ENCODE measurements at regions not wholly inside any gene's neighbourhood (a gene's known extent, or its start where the extent isn't known, plus 50 kb on each side); places are given as distances from the start of the nearest gene placed in this dataset.

GRCh38 chr3:72093270-72093991, 308.5 kb upstream of the PROK2 start:
- peak overlapping the region; percentile 4 for H3K27ac Mint-ChIP-seq (ENCODE audit: unreplicated experiment)
- H3K4me1 Mint-ChIP-seq (ENCODE audit: low read depth, unreplicated experiment): peaks cover 4% of the 10 kb centered on the region
- peaks cover 6% of the 10 kb centered on the region for H3K27me3 Mint-ChIP-seq (ENCODE audit: unreplicated experiment)
- TF ChIP-seq CTCF (IDR thresholded peaks at IDR 0.05; ENCODE audit: partially characterized antibody, unreplicated experiment): no peak
- no peak overlapping the region for H3K4me3 Mint-ChIP-seq (ENCODE audit: unreplicated experiment)
- DNase-seq: no peak
- peaks cover 1% of the 10 kb centered on the region for H3K9me3 Mint-ChIP-seq (ENCODE audit: unreplicated experiment)
- no peaks in the 10 kb centered on the region for H3K36me3 Mint-ChIP-seq (ENCODE audit: unreplicated experiment)

GRCh38 chr3:72092778-72093177, 307.8 kb upstream of the PROK2 start:
- no peaks in the 10 kb centered on the region for H3K36me3 Mint-ChIP-seq (ENCODE audit: unreplicated experiment)
- peaks cover 6% of the 10 kb centered on the region for H3K27me3 Mint-ChIP-seq (ENCODE audit: unreplicated experiment)
- no peak for DNase-seq
- peaks cover 1% of the 10 kb centered on the region for H3K9me3 Mint-ChIP-seq (ENCODE audit: unreplicated experiment)
- no peak overlapping the region for H3K27ac Mint-ChIP-seq (ENCODE audit: unreplicated experiment)
- peaks cover 4% of the 10 kb centered on the region for H3K4me1 Mint-ChIP-seq (ENCODE audit: low read depth, unreplicated experiment)
- TF ChIP-seq CTCF (IDR thresholded peaks at IDR 0.05; ENCODE audit: partially characterized antibody, unreplicated experiment): no peak
- no peak overlapping the region for H3K4me3 Mint-ChIP-seq (ENCODE audit: unreplicated experiment)

GRCh38 chr3:72088486-72089025, 303.6 kb upstream of the PROK2 start:
- no peak for TF ChIP-seq CTCF (IDR thresholded peaks at IDR 0.05; ENCODE audit: partially characterized antibody, unreplicated experiment)
- Mint-ChIP-seq H3K27me3 (ENCODE audit: unreplicated experiment) (no peaks in the 10 kb centered on the region), H3K9me3 (ENCODE audit: unreplicated experiment) (no peaks in the 10 kb centered on the region), H3K27ac (ENCODE audit: unreplicated experiment) (no peak overlapping the region), H3K4me3 (ENCODE audit: unreplicated experiment) (no peak overlapping the region), H3K4me1 (ENCODE audit: low read depth, unreplicated experiment) (no peaks in the 10 kb centered on the region), H3K36me3 (ENCODE audit: unreplicated experiment) (no peaks in the 10 kb centered on the region)
- no peak for DNase-seq

GRCh38 chr3:72087420-72087819, 302.5 kb upstream of the PROK2 start:
- H3K27ac Mint-ChIP-seq (ENCODE audit: unreplicated experiment): no peak overlapping the region
- DNase-seq: no peak
- no peaks in the 10 kb centered on the region for H3K27me3 Mint-ChIP-seq (ENCODE audit: unreplicated experiment)
- H3K9me3 Mint-ChIP-seq (ENCODE audit: unreplicated experiment): no peaks in the 10 kb centered on the region
- H3K4me3 Mint-ChIP-seq (ENCODE audit: unreplicated experiment): no peak overlapping the region
- no peak for TF ChIP-seq CTCF (IDR thresholded peaks at IDR 0.05; ENCODE audit: partially characterized antibody, unreplicated experiment)
- no peaks in the 10 kb centered on the region for H3K4me1 Mint-ChIP-seq (ENCODE audit: low read depth, unreplicated experiment)
- no peaks in the 10 kb centered on the region for H3K36me3 Mint-ChIP-seq (ENCODE audit: unreplicated experiment)

GRCh38 chr3:72086743-72087087, 301.8 kb upstream of the PROK2 start:
- DNase-seq: no peak
- no peak for TF ChIP-seq CTCF (IDR thresholded peaks at IDR 0.05; ENCODE audit: partially characterized antibody, unreplicated experiment)
- Mint-ChIP-seq H3K9me3 (ENCODE audit: unreplicated experiment) (no peaks in the 10 kb centered on the region), H3K27ac (ENCODE audit: unreplicated experiment) (no peak overlapping the region), H3K4me1 (ENCODE audit: low read depth, unreplicated experiment) (no peaks in the 10 kb centered on the region), H3K4me3 (ENCODE audit: unreplicated experiment) (no peak overlapping the region), H3K36me3 (ENCODE audit: unreplicated experiment) (no peaks in the 10 kb centered on the region), H3K27me3 (ENCODE audit: unreplicated experiment) (no peaks in the 10 kb centered on the region)

Measured in glutamatergic neuron (in vitro differentiated cells).